ENCODE measurements at regions not wholly inside any gene's neighbourhood (a gene's known extent, or its start where the extent isn't known, plus 50 kb on each side); places are given as distances from the start of the nearest gene placed in this dataset.

- Histone ChIP-seq H3K4me1 (ENCODE audit: control insufficient read depth in 4 of 4, insufficient read depth in 4 of 4, low read length in 3 of 4) (no peaks in the 10 kb centered on the region), H3K9me3 (ENCODE audit: control insufficient read depth in 4 of 4, low read length in 3 of 4) (no peaks in the 10 kb centered on the region), H3K4me3 (ENCODE audit: low read depth in 1 of 3, low read length in 3 of 3) (no peak overlapping the region), H3K27ac (ENCODE audit: low read depth in 1 of 2, low read length in 2 of 2) (no peak overlapping the region), H3K27me3 (ENCODE audit: control insufficient read depth in 4 of 4, insufficient read depth in 4 of 4, low read length in 3 of 4) (peaks cover 0 to 6% (median 0%) of the 10 kb centered on the region in 4 donors), H3K9ac (ENCODE audit: low read depth in 1 of 2, low read length in 2 of 2) (no peak overlapping the region), H3K36me3 (ENCODE audit: control insufficient read depth in 4 of 4, insufficient read depth in 3 of 4, low read depth in 1 of 4, low read length in 3 of 4) (no peaks in the 10 kb centered on the region)
- 80% methylated on average over 4 of the region's 4 CpGs for WGBS
- no peak for TF ChIP-seq REST (IDR thresholded peaks at IDR 0.05)
- no peak for TF ChIP-seq SP1 (IDR thresholded peaks at IDR 0.05)
- TF ChIP-seq YY1 (IDR thresholded peaks at IDR 0.05): no peak
- no peak for TF ChIP-seq FOXA1 (IDR thresholded peaks at IDR 0.05)
- TF ChIP-seq JUND (IDR thresholded peaks at IDR 0.05): no peak
- no peak for TF ChIP-seq FOXA2 (IDR thresholded peaks at IDR 0.05)
- TF ChIP-seq, protein P1, sequence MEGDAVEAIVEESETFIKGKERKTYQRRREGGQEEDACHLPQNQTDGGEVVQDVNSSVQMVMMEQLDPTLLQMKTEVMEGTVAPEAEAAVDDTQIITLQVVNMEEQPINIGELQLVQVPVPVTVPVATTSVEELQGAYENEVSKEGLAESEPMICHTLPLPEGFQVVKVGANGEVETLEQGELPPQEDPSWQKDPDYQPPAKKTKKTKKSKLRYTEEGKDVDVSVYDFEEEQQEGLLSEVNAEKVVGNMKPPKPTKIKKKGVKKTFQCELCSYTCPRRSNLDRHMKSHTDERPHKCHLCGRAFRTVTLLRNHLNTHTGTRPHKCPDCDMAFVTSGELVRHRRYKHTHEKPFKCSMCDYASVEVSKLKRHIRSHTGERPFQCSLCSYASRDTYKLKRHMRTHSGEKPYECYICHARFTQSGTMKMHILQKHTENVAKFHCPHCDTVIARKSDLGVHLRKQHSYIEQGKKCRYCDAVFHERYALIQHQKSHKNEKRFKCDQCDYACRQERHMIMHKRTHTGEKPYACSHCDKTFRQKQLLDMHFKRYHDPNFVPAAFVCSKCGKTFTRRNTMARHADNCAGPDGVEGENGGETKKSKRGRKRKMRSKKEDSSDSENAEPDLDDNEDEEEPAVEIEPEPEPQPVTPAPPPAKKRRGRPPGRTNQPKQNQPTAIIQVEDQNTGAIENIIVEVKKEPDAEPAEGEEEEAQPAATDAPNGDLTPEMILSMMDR (IDR thresholded peaks at IDR 0.05; ENCODE audit: low read depth, low read length, missing input control): no peak
- TF ChIP-seq, protein P2, sequence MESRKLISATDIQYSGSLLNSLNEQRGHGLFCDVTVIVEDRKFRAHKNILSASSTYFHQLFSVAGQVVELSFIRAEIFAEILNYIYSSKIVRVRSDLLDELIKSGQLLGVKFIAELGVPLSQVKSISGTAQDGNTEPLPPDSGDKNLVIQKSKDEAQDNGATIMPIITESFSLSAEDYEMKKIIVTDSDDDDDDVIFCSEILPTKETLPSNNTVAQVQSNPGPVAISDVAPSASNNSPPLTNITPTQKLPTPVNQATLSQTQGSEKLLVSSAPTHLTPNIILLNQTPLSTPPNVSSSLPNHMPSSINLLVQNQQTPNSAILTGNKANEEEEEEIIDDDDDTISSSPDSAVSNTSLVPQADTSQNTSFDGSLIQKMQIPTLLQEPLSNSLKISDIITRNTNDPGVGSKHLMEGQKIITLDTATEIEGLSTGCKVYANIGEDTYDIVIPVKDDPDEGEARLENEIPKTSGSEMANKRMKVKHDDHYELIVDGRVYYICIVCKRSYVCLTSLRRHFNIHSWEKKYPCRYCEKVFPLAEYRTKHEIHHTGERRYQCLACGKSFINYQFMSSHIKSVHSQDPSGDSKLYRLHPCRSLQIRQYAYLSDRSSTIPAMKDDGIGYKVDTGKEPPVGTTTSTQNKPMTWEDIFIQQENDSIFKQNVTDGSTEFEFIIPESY (IDR thresholded peaks at IDR 0.05): no peak
- no peak for TF ChIP-seq HNF4G (IDR thresholded peaks at IDR 0.05)
- no peak for TF ChIP-seq EGR1 (IDR thresholded peaks at IDR 0.05; ENCODE audit: low read depth in 2 of 2)
- no peak for TF ChIP-seq HNF4A (conservative IDR thresholded peaks at IDR 0.05)
- TF ChIP-seq, protein P3, sequence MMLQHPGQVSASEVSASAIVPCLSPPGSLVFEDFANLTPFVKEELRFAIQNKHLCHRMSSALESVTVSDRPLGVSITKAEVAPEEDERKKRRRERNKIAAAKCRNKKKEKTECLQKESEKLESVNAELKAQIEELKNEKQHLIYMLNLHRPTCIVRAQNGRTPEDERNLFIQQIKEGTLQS (IDR thresholded peaks at IDR 0.05): no peak
- no peak for TF ChIP-seq NR2F2 (IDR thresholded peaks at IDR 0.05)
- no peak for TF ChIP-seq GABPA (IDR thresholded peaks at IDR 0.05 in 1 of 2, conservative IDR thresholded peaks at IDR 0.05 in 1 of 2)
- no peak for TF ChIP-seq TAF1 (conservative IDR thresholded peaks at IDR 0.05)
- no peak for DNase-seq (ENCODE audit: low spot score)
These were observed 121.8 kb upstream of the MTAP start for GRCh38 chr9:21680590-21680989.

DNA sequence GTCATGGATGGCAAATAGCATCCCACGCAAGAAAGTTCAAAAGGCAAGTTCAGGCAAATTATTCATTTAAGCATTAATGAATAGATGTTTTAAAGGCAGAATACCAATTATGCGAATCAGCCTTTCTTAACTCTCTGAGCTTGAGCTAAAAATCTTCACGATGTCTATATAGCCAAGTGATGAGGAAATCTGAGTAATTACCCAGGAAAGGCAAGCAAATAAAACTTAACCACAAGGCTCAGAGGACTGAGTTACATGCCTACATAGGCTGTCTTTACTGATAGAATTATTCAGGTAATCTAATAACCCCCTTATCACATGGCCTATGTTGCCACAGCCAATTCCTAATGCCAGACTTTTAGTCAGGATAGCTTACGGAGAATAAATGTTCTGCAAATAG is 120.8 kb upstream of the MTAP start:
- H3K4me1 ChIP-seq (ENCODE audit: control insufficient read depth in 4 of 4, insufficient read depth in 4 of 4, low read length in 3 of 4): no peaks in the 10 kb centered on the region
- no peaks in the 10 kb centered on the region for H3K9me3 ChIP-seq (ENCODE audit: control insufficient read depth in 4 of 4, low read length in 3 of 4)
- H3K36me3 ChIP-seq (ENCODE audit: control insufficient read depth in 4 of 4, insufficient read depth in 3 of 4, low read depth in 1 of 4, low read length in 3 of 4): no peaks in the 10 kb centered on the region
- H3K27me3 ChIP-seq (ENCODE audit: control insufficient read depth in 4 of 4, insufficient read depth in 4 of 4, low read length in 3 of 4): peaks cover 0 to 6% (median 0%) of the 10 kb centered on the region in 4 donors
- H3K27ac ChIP-seq (ENCODE audit: low read depth in 1 of 2, low read length in 2 of 2): no peak overlapping the region
- no peak overlapping the region for H3K9ac ChIP-seq (ENCODE audit: low read depth in 1 of 2, low read length in 2 of 2)
- WGBS: 81% methylated on average over 4 of the region's 4 CpGs
- no peak for DNase-seq (ENCODE audit: low spot score)
- no peak overlapping the region for H3K4me3 ChIP-seq (ENCODE audit: low read depth in 1 of 3, low read length in 3 of 3)
- TF ChIP-seq RXRA (IDR thresholded peaks at IDR 0.05) (no peak), TAF1 (conservative IDR thresholded peaks at IDR 0.05) (no peak), EGR1 (IDR thresholded peaks at IDR 0.05; ENCODE audit: low read depth in 2 of 2) (no peak), FOXA1 (IDR thresholded peaks at IDR 0.05) (no peak), HNF4G (IDR thresholded peaks at IDR 0.05) (no peak), GABPA (IDR thresholded peaks at IDR 0.05 in 1 of 2, conservative IDR thresholded peaks at IDR 0.05 in 1 of 2) (no peak), NR2F2 (IDR thresholded peaks at IDR 0.05) (no peak), SP1 (IDR thresholded peaks at IDR 0.05) (no peak), HNF4A (conservative IDR thresholded peaks at IDR 0.05) (no peak), RAD21 (IDR thresholded peaks at IDR 0.05) (no peak), YY1 (IDR thresholded peaks at IDR 0.05) (no peak)
- TF ChIP-seq, protein P1 (IDR thresholded peaks at IDR 0.05; ENCODE audit: low read depth, low read length, missing input control): no peak
- TF ChIP-seq, protein P2 (IDR thresholded peaks at IDR 0.05): no peak
- TF ChIP-seq, protein P4, sequence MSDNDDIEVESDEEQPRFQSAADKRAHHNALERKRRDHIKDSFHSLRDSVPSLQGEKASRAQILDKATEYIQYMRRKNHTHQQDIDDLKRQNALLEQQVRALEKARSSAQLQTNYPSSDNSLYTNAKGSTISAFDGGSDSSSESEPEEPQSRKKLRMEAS (IDR thresholded peaks at IDR 0.05): no peak

Data from liver (tissue), 8 donors.